Cardiac muscle cell (in vitro differentiated cells and primary cell): ENCODE measurements at regions not wholly inside any gene's neighbourhood (a gene's known extent, or its start where the extent isn't known, plus 50 kb on each side); places are given as distances from the start of the nearest gene placed in this dataset.

Source experiments
- DNase-seq, 2 donors: peaks; one replicate each; pipeline versions ENCODE4 v3.0.0 to v3.0.0-alpha.2; 2010 to 2017; ENCODE audit warnings: low read depth in 1 of 2, low spot score in 1 of 2
- H3K27ac ChIP-seq: fragments of 200-600 bp; sonication (generic); 2 replicates; pipeline ENCODE4 v1.5.1; 2016
- H3K27me3 ChIP-seq: fragments of 200-600 bp; sonication (generic); 2 replicates; pipeline ENCODE4 v1.6.0; 2016; ENCODE audit warnings: control low read depth
- H3K36me3 ChIP-seq: fragments of 200-600 bp; sonication (generic); 2 replicates; pipeline ENCODE4 v1.5.1; 2016; ENCODE audit warnings: control low read depth
- H3K4me1 ChIP-seq: fragments of 200-600 bp; sonication (generic); 2 replicates; pipeline ENCODE4 v1.8.1; 2017; ENCODE audit warnings: low read depth, mild to moderate bottlenecking, mixed run types
- H3K4me3 ChIP-seq: fragments of 200-600 bp; sonication (generic); 2 replicates; pipeline ENCODE4 v1.5.1; 2016; ENCODE audit warnings: mild to moderate bottlenecking
- H3K9me3 ChIP-seq: fragments of 200-600 bp; sonication (generic); 2 replicates; pipeline ENCODE4 v1.5.1; 2017; ENCODE audit warnings: low read depth, mild to moderate bottlenecking, control low read depth
- TF ChIP-seq, protein P1 (sequence below): IDR thresholded peaks from 2 replicates; pipeline ENCODE4 v1.5.1; 2012; ENCODE audit warnings: low read depth, mild to moderate bottlenecking, low read length

DNA sequence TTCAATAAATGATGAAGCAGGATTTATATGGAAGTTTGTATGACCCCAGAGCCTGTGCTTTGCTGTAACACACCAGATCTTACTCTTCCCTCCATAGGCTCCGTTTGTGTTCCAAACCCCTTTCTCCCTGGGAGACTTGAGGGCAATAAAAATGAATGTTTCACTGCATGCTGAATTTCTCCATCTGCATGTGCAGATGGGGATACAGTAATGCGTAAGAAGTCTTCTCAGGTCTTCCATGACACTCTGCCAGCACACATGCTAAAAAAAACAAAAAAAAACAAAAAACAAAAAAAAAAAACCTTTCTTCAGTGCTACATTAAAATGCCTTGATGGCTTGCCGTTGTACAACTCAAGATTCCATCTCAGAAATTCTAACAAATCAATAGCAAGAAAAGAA, 170.2 kb upstream of the ANKFN1 start:
- H3K9me3 ChIP-seq: no peaks in the 10 kb centered on the region
- peaks cover 5% of the 10 kb centered on the region for H3K27me3 ChIP-seq
- no peak for DNase-seq
- no peaks in the 10 kb centered on the region for H3K4me1 ChIP-seq
- H3K4me3 ChIP-seq: no peak overlapping the region
- no peak overlapping the region for H3K27ac ChIP-seq
- TF ChIP-seq, protein P1, sequence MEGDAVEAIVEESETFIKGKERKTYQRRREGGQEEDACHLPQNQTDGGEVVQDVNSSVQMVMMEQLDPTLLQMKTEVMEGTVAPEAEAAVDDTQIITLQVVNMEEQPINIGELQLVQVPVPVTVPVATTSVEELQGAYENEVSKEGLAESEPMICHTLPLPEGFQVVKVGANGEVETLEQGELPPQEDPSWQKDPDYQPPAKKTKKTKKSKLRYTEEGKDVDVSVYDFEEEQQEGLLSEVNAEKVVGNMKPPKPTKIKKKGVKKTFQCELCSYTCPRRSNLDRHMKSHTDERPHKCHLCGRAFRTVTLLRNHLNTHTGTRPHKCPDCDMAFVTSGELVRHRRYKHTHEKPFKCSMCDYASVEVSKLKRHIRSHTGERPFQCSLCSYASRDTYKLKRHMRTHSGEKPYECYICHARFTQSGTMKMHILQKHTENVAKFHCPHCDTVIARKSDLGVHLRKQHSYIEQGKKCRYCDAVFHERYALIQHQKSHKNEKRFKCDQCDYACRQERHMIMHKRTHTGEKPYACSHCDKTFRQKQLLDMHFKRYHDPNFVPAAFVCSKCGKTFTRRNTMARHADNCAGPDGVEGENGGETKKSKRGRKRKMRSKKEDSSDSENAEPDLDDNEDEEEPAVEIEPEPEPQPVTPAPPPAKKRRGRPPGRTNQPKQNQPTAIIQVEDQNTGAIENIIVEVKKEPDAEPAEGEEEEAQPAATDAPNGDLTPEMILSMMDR: no peak
- no peaks in the 10 kb centered on the region for H3K36me3 ChIP-seq

DNA sequence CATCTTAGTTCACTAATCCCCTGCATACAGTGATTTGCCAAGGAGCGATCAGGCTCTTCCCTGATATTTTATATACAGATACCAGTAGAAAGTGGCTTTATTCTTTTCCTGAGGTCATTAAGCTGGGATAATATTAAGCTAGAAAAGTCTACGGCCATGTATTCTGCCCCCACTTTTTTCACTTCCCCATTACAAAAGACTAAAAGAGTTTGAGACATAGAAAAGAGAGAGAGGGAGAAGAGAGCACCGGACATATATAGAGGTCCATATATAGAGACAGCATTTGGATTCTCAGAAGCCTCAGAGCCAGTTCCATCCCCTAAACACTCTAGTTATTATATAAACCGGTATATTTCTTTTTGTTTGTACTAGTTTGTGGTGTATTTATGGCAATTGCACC, 166.5 kb upstream of the ANKFN1 start:
- no peak overlapping the region for H3K4me3 ChIP-seq
- H3K4me1 ChIP-seq: peaks cover 16% of the 10 kb centered on the region
- no peaks in the 10 kb centered on the region for H3K9me3 ChIP-seq
- H3K36me3 ChIP-seq: no peaks in the 10 kb centered on the region
- peaks cover 5% of the 10 kb centered on the region for H3K27me3 ChIP-seq
- TF ChIP-seq, protein P1: no peak
- no peak overlapping the region for H3K27ac ChIP-seq
- no peak for DNase-seq

DNA sequence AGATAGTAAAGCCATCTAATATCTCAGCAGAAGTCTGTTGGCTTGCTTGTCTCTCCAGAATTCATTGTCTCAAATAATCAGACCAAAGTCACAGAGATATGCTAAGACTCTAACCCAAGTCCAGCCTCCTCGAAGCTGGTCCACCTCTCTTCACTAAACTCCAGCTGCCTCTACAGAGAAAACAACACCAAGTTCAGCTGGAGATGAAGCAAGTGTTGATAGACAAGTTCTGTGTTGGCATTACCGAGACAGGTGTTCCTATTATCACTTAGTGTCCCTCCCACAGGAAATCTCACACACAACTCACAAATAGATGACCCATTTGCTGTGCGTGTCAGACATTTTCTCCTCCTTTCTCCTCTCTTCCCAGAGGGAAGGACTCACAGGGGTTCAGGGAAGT, 164.4 kb upstream of the ANKFN1 start:
- Histone ChIP-seq H3K9me3 (no peaks in the 10 kb centered on the region), H3K36me3 (no peaks in the 10 kb centered on the region), H3K4me1 (peaks cover 16% of the 10 kb centered on the region), H3K27me3 (peaks cover 5% of the 10 kb centered on the region), H3K27ac (no peak overlapping the region), H3K4me3 (no peak overlapping the region)
- no peak for DNase-seq
- TF ChIP-seq, protein P1: no peak

DNA sequence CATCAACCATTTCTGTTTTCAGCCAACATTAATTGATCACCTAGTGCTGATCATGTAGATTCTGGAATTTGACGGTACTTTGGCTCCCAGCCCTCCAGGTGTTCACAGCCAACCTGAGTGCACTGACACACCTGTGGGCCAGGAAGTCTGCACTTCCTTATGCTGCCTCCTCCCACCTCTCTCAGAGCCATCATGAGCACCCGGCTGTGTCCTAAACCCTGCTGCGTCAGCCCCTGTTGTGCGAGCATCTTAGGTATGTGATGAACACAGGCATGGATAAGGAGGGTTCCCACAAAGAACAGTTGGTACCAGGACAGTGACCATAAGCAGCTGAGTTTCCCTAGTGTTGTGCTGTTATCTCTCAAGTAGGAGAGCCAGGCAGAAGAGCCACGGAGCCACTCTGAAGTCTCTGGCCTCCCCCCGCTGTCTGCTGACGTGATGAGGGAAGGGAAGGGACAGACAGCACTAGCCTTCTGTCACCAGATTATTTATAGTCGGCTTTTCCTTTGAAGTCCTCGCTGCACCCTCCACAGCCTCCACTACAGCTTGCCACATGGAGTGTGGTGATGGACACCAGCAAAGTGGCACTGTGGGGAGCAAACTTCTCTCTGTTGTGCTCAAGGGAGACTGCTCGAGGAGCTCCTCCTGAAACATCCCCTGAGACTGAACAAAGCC, 162.8 kb upstream of the ANKFN1 start:
- no peaks in the 10 kb centered on the region for H3K36me3 ChIP-seq
- H3K9me3 ChIP-seq: no peaks in the 10 kb centered on the region
- DNase-seq: peak in 1 of 2 donors; percentile 53
- no peak overlapping the region for H3K27ac ChIP-seq
- TF ChIP-seq, protein P1: no peak
- H3K4me3 ChIP-seq: no peak overlapping the region
- H3K4me1 ChIP-seq: peaks cover 16% of the 10 kb centered on the region
- peaks cover 5% of the 10 kb centered on the region for H3K27me3 ChIP-seq

DNA sequence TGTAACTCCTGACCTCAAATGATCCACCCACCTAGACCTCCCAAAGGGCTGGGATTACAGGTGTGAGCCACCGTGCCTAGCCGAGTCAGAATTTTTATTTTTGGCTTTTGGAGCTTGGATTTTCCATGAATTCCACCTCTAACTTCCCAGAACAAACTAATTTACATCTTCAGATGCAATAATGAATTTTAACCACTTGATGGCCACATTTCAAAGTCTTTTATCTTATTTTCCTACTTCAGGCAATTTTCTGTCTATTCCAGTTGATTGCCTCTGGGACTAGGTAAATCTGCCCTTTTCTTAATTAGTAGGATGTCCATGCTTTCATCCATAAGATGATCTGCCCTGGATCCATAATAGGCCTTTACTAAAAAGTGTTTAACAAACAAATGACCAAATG, 156.4 kb upstream of the ANKFN1 start:
- H3K9me3 ChIP-seq: no peaks in the 10 kb centered on the region
- H3K4me1 ChIP-seq: no peaks in the 10 kb centered on the region
- TF ChIP-seq, protein P1: no peak
- no peak for DNase-seq
- no peaks in the 10 kb centered on the region for H3K36me3 ChIP-seq
- no peak overlapping the region for H3K27ac ChIP-seq
- H3K27me3 ChIP-seq: no peaks in the 10 kb centered on the region
- H3K4me3 ChIP-seq: no peak overlapping the region
